Activated CD8-positive, alpha-beta memory T cell treated with anti-CD3 and anti-CD28 coated beads for 36 hours (primary cell): ENCODE measurements at regions not wholly inside any gene's neighbourhood (a gene's known extent, or its start where the extent isn't known, plus 50 kb on each side); places are given as distances from the start of the nearest gene placed in this dataset.

ENCODE experiments used
- CTCF ChIA-PET: fragments of 350-600 bp; sonication (Branson Sonifier 250); formaldehyde crosslinking; loops from one replicate; lab custom pipeline; 2021; ENCODE audit warnings: antibody characterized with exemption; lab: Charles Lee
- POLR2A ChIA-PET: fragments of 350-600 bp; sonication (Branson Sonifier 250); formaldehyde crosslinking; loops from one replicate; lab custom pipeline; 2021; ENCODE audit warnings: antibody characterized with exemption; lab: Charles Lee

- ChIA-PET CTCF (no interaction called here), POLR2A (no interaction called here)
These were observed 524.0 kb downstream of the IPMK start for GRCh38 chr10:57743711-57744110.

GRCh38 chr10:57741751-57742150 lies 525.9 kb downstream of the IPMK start:
- POLR2A ChIA-PET, result no interaction called here
- CTCF ChIA-PET, result no interaction called here

- POLR2A ChIA-PET, result no interaction called here
These were observed 544.4 kb downstream of the IPMK start for GRCh38 chr10:57723305-57723704.

GRCh38 chr10:57716884-57717283 lies 550.8 kb downstream of the IPMK start:
- ChIA-PET POLR2A (no interaction called here), CTCF (no interaction called here)

More at GRCh38 chr10:57723305-57723704, 544.4 kb downstream of the IPMK start:
- CTCF ChIA-PET, result no interaction called here

GRCh38 chr10:57715233-57715632 lies 552.5 kb downstream of the IPMK start:
- POLR2A ChIA-PET, result no interaction called here

GRCh38 chr10:57707300-57707658 lies 560.4 kb downstream of the IPMK start:
- POLR2A ChIA-PET, result no interaction called here

More at GRCh38 chr10:57715233-57715632, 552.5 kb downstream of the IPMK start:
- CTCF ChIA-PET, result no interaction called here

GRCh38 chr10:57706576-57707299 lies 561.0 kb downstream of the IPMK start:
- ChIA-PET CTCF (no interaction called here), POLR2A (no interaction called here)

More at GRCh38 chr10:57707300-57707658, 560.4 kb downstream of the IPMK start:
- CTCF ChIA-PET, result no interaction called here

- POLR2A ChIA-PET, result no interaction called here
- CTCF ChIA-PET, result no interaction called here
These were observed 561.7 kb downstream of the IPMK start for GRCh38 chr10:57706016-57706415.

GRCh38 chr10:57699944-57700343 lies 567.8 kb downstream of the IPMK start:
- CTCF ChIA-PET, result no interaction called here
- POLR2A ChIA-PET, result no interaction called here

GRCh38 chr10:57696641-57697040 lies 571.1 kb downstream of the IPMK start:
- POLR2A ChIA-PET, result interaction anchor here (0.6 kb wide), 1 partner anchor 510 kb away, joined by 4 read pairs; no protein-coding TSS in a partner anchor

GRCh38 chr10:57694956-57695608 lies 572.6 kb downstream of the IPMK start:
- POLR2A ChIA-PET, result no interaction called here
- CTCF ChIA-PET, result no interaction called here

More at GRCh38 chr10:57696641-57697040, 571.1 kb downstream of the IPMK start:
- CTCF ChIA-PET, result no interaction called here

GRCh38 chr10:57692255-57692980 lies 575.3 kb downstream of the IPMK start:
- POLR2A ChIA-PET, result no interaction called here

GRCh38 chr10:57689596-57690297 lies 577.9 kb downstream of the IPMK start:
- ChIA-PET POLR2A (no interaction called here), CTCF (no interaction called here)

More at GRCh38 chr10:57692255-57692980, 575.3 kb downstream of the IPMK start:
- CTCF ChIA-PET, result no interaction called here

GRCh38 chr10:57679916-57680315 lies 587.8 kb downstream of the IPMK start:
- ChIA-PET CTCF (no interaction called here), POLR2A (no interaction called here)

GRCh38 chr10:57675125-57675524 lies 592.6 kb downstream of the IPMK start:
- ChIA-PET POLR2A (no interaction called here), CTCF (no interaction called here)

GRCh38 chr10:57673446-57673960 lies 594.2 kb downstream of the IPMK start:
- POLR2A ChIA-PET, result no interaction called here

GRCh38 chr10:57664815-57665214 lies 602.9 kb downstream of the IPMK start:
- ChIA-PET CTCF (no interaction called here), POLR2A (no interaction called here)

More at GRCh38 chr10:57673446-57673960, 594.2 kb downstream of the IPMK start:
- CTCF ChIA-PET, result no interaction called here

- POLR2A ChIA-PET, result no interaction called here
- CTCF ChIA-PET, result no interaction called here
These were observed 604.3 kb downstream of the IPMK start for GRCh38 chr10:57663401-57663800.

- CTCF ChIA-PET, result no interaction called here
- POLR2A ChIA-PET, result no interaction called here
These were observed 606.5 kb downstream of the IPMK start for GRCh38 chr10:57661206-57661605.
